SK-N-SH (cell line): ENCODE measurements at regions not wholly inside any gene's neighbourhood (a gene's known extent, or its start where the extent isn't known, plus 50 kb on each side); places are given as distances from the start of the nearest gene placed in this dataset.

ENCODE experiments used
- CTCF ChIA-PET: fragments of 300-600, 350-600 bp; formaldehyde crosslinking; extraction: SDS; loops from one replicate; lab custom pipeline; 2021; lab: Yijun Ruan, JAX
- POLR2A ChIA-PET: fragments of 350-600 bp; sonication (Branson Sonifier 250); formaldehyde crosslinking; extraction: SDS; loops from one replicate; lab custom pipeline; 2020; ENCODE audit warnings: antibody characterized with exemption, inconsistent platforms; lab: Yijun Ruan, JAX
- DNase-seq: peaks from one replicate; pipeline ENCODE4 v3.0.0; 2012
- H2AFZ ChIP-seq: fragments of 200-600 bp; sonication (generic); 2 replicates; pipeline ENCODE4 v1.8.1; 2016; ENCODE audit warnings: antibody characterized with exemption, mild to moderate bottlenecking, low read depth
- H3F3A ChIP-seq: fragments of 200-600 bp; sonication (generic); replicated peaks from 2 replicates; pipeline ENCODE3; 2016; ENCODE audit warnings: antibody characterized with exemption, mild to moderate bottlenecking; ENCODE audit not compliant: insufficient read depth
- H3K27ac ChIP-seq, 2 experiments: fragments of 200-500 bp in 1 of 2; fragments of 200-600 bp in 1 of 2; sonication (Bioruptor generic) in 1 of 2; sonication (generic), shearing (Covaris generic) in 1 of 2; 2 replicates each; pipeline versions ENCODE4 v1.5.1 to v1.6.1; 2014 to 2016; ENCODE audit warnings: low read depth in 2 of 2, inconsistent platforms in 1 of 2, low read length in 1 of 2, mild to moderate bottlenecking in 1 of 2, mixed read lengths in 1 of 2
- H3K27me3 ChIP-seq: fragments of 200-600 bp; sonication (generic), shearing (Covaris generic); 2 replicates; pipeline ENCODE4 v1.6.1; 2016; ENCODE audit warnings: mixed run types; ENCODE audit not compliant: insufficient read depth
- H3K36me3 ChIP-seq, 2 experiments: fragments of 200-500 bp in 1 of 2; fragments of 200-600 bp in 1 of 2; sonication (Bioruptor generic) in 1 of 2; sonication (generic) in 1 of 2; replicated peaks in 1 of 2; 2 replicates each; pipeline versions ENCODE3 to v1.5.1; 2014 to 2016; ENCODE audit warnings: low read length in 1 of 2, mild to moderate bottlenecking in 1 of 2; ENCODE audit not compliant: insufficient read depth in 2 of 2, control insufficient read depth in 1 of 2
- H3K4me1 ChIP-seq, 2 experiments: fragments of 200-500 bp in 1 of 2; fragments of 200-600 bp in 1 of 2; sonication (Bioruptor generic) in 1 of 2; sonication (generic), shearing (Covaris generic) in 1 of 2; 2 replicates each; pipeline versions ENCODE4 v1.5.1 to v1.6.1; 2014 to 2016; ENCODE audit warnings: low read depth in 1 of 2, low read length in 1 of 2, mixed run types in 1 of 2; ENCODE audit not compliant: insufficient read depth in 2 of 2, control insufficient read depth in 1 of 2
- H3K4me2 ChIP-seq: fragments of 200-600 bp; sonication (generic), shearing (Covaris generic); 2 replicates; pipeline ENCODE4 v1.6.1; 2017; ENCODE audit warnings: mixed run types
- H3K4me3 ChIP-seq, 2 experiments: fragments of 200-500 bp in 1 of 2; fragments of 200-600 bp in 1 of 2; sonication (Bioruptor generic) in 1 of 2; sonication (generic), shearing (Covaris generic) in 1 of 2; 2 replicates each; pipeline versions ENCODE4 v1.5.1 to v1.8.1; 2014 to 2016; ENCODE audit warnings: low read depth in 2 of 2, inconsistent platforms in 1 of 2, low read length in 1 of 2, mild to moderate bottlenecking in 1 of 2, mixed read lengths in 1 of 2, moderate library complexity in 1 of 2
- H3K79me2 ChIP-seq: fragments of 200-600 bp; sonication (generic); 2 replicates; pipeline ENCODE4 v1.8.1; 2017; ENCODE audit warnings: mild to moderate bottlenecking; ENCODE audit not compliant: insufficient read depth
- H3K9ac ChIP-seq: fragments of 200-600 bp; sonication (generic); 2 replicates; pipeline ENCODE4 v1.6.1; 2017; ENCODE audit warnings: mixed run types
- H3K9me2 ChIP-seq: fragments of 200-600 bp; sonication (generic); 2 replicates; pipeline ENCODE4 v1.6.1; 2017; ENCODE audit warnings: mixed run types
- H3K9me3 ChIP-seq: fragments of 200-600 bp; sonication (generic); 2 replicates; pipeline ENCODE4 v1.6.1; 2017; ENCODE audit warnings: mixed run types, mild to moderate bottlenecking, moderate library complexity
- H4K20me1 ChIP-seq: fragments of 200-600 bp; sonication (generic); 2 replicates; pipeline ENCODE4 v1.6.1; 2017; ENCODE audit warnings: mild to moderate bottlenecking, mixed run types; ENCODE audit not compliant: insufficient read depth
- CHD2 ChIP-seq: fragments of 150-350 bp; IDR thresholded peaks from 2 replicates; pipeline ENCODE4 v1.6.1; 2018; ENCODE audit warnings: low read length; ENCODE audit not compliant: partially characterized antibody
- EP300 ChIP-seq, 2 experiments: IDR thresholded peaks; 2 replicates each; pipeline versions ENCODE4 v1.4.0 to v1.6.1; 2012; ENCODE audit warnings: borderline replicate concordance in 1 of 2, low read depth in 1 of 2, low read length in 1 of 2
- FOSL2 ChIP-seq: IDR thresholded peaks from 2 replicates; pipeline ENCODE4 v1.4.0; 2012; ENCODE audit warnings: low read depth, mild to moderate bottlenecking, moderate library complexity, borderline replicate concordance
- FOXM1 ChIP-seq: IDR thresholded peaks from 2 replicates; pipeline ENCODE4 v1.4.0; 2012; ENCODE audit warnings: low read depth, mild to moderate bottlenecking
- GABPA ChIP-seq: IDR thresholded peaks from 2 replicates; pipeline ENCODE4 v1.4.0; 2012; ENCODE audit warnings: low read depth, mild to moderate bottlenecking
- GATA2 ChIP-seq: sonication (generic); formaldehyde crosslinking; IDR thresholded peaks from 2 replicates; pipeline ENCODE4 v1.5.0; 2020; ENCODE audit warnings: mild to moderate bottlenecking, missing genetic modification reagents
- JUND ChIP-seq: IDR thresholded peaks from 2 replicates; pipeline ENCODE4 v1.4.0; 2012
- NFIC ChIP-seq: IDR thresholded peaks from 2 replicates; pipeline ENCODE4 v1.4.0; 2012; ENCODE audit warnings: borderline replicate concordance
- NRF1 ChIP-seq: IDR thresholded peaks from 2 replicates; pipeline ENCODE4 v1.6.1; 2012; ENCODE audit warnings: low read depth, mild to moderate bottlenecking, low read length
- RFX5 ChIP-seq: IDR thresholded peaks from 2 replicates; pipeline ENCODE4 v1.6.1; 2012; ENCODE audit warnings: mild to moderate bottlenecking, improper control_type of control experiment, low read length
- SIN3A ChIP-seq: IDR thresholded peaks from 2 replicates; pipeline ENCODE4 v1.6.1; 2012; ENCODE audit warnings: low read depth, mild to moderate bottlenecking, low read length, moderate library complexity, borderline replicate concordance
- WGBS: methylation state at CpG from one replicate; pipeline ENCODE4 v1.1.6; 2017; ENCODE audit warnings: low lambda C conversion rate; 5-methylcytosine and 5-hydroxymethylcytosine counted together
- TF ChIP-seq, protein P1 (sequence below): IDR thresholded peaks from 2 replicates; pipeline ENCODE4 v1.4.0; 2012; ENCODE audit warnings: low read depth, borderline replicate concordance
- TF ChIP-seq, protein P2 (sequence below): fragments of 200-600 bp; sonication (generic); IDR thresholded peaks from 2 replicates; pipeline ENCODE4 v1.6.1; 2017; ENCODE audit warnings: antibody characterized with exemption, mild to moderate bottlenecking, moderate library complexity
- TF ChIP-seq, protein P3 (sequence below): IDR thresholded peaks from 2 replicates; pipeline ENCODE4 v1.4.0; 2012; ENCODE audit warnings: low read depth
- TF ChIP-seq, protein P4 (sequence below): fragments of 150-350 bp; IDR thresholded peaks from 2 replicates; pipeline ENCODE4 v1.6.1; 2017; ENCODE audit warnings: antibody characterized with exemption, low read length, low read depth, borderline replicate concordance
- TF ChIP-seq, protein P5 (sequence below): IDR thresholded peaks from 2 replicates; pipeline ENCODE4; 2012

DNA sequence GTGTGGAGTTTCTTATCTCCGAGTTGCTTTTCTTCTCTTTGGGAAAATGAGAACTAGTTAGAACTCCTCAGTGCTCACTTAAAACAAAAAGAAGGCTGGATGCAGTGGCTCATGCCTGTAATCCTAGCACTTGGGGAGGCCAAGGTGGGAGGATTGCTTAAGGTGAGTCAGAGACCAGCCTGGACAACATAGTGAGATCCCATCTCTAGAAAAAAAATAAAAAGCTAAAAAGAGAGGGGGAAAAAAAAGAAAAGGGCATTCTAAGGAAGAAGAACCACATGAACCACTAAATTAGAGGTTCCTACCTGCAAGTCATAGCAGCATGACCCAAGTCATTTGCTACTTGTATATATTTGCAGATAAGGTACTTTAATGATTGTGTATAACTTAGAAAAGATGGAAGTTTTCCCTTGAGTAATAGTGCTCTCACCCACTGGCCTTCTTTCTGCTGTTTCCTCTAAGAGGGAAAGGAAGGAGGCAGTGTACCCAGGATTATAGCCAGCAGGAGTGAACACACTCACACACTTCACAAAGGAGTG lies 87.8 kb downstream of the CCDC71L start:
- Histone ChIP-seq H3K4me1 (peaks cover 10 to 15% of the 10 kb centered on the region in 2 experiments; a peak in 3 of 4 replicates), H3K79me2 (no peaks in the 10 kb centered on the region), H3K36me3 (no peaks in the 10 kb centered on the region), H3K9me2 (no peaks in the 10 kb centered on the region), H2AFZ (no peak overlapping the region), H4K20me1 (no peaks in the 10 kb centered on the region), H3K27me3 (no peaks in the 10 kb centered on the region), H3F3A (no peaks in the 10 kb centered on the region), H3K27ac (no peak overlapping the region), H3K4me2 (no peak overlapping the region), H3K9ac (no peak overlapping the region), H3K4me3 (no peak overlapping the region), H3K9me3 (no peaks in the 10 kb centered on the region)
- 92% methylated on average over 1 of the region's 1 CpG for WGBS
- TF ChIP-seq, protein P1, sequence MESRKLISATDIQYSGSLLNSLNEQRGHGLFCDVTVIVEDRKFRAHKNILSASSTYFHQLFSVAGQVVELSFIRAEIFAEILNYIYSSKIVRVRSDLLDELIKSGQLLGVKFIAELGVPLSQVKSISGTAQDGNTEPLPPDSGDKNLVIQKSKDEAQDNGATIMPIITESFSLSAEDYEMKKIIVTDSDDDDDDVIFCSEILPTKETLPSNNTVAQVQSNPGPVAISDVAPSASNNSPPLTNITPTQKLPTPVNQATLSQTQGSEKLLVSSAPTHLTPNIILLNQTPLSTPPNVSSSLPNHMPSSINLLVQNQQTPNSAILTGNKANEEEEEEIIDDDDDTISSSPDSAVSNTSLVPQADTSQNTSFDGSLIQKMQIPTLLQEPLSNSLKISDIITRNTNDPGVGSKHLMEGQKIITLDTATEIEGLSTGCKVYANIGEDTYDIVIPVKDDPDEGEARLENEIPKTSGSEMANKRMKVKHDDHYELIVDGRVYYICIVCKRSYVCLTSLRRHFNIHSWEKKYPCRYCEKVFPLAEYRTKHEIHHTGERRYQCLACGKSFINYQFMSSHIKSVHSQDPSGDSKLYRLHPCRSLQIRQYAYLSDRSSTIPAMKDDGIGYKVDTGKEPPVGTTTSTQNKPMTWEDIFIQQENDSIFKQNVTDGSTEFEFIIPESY, result no peak
- TF ChIP-seq FOSL2 (no peak), NFIC (no peak)
- TF ChIP-seq, protein P2, sequence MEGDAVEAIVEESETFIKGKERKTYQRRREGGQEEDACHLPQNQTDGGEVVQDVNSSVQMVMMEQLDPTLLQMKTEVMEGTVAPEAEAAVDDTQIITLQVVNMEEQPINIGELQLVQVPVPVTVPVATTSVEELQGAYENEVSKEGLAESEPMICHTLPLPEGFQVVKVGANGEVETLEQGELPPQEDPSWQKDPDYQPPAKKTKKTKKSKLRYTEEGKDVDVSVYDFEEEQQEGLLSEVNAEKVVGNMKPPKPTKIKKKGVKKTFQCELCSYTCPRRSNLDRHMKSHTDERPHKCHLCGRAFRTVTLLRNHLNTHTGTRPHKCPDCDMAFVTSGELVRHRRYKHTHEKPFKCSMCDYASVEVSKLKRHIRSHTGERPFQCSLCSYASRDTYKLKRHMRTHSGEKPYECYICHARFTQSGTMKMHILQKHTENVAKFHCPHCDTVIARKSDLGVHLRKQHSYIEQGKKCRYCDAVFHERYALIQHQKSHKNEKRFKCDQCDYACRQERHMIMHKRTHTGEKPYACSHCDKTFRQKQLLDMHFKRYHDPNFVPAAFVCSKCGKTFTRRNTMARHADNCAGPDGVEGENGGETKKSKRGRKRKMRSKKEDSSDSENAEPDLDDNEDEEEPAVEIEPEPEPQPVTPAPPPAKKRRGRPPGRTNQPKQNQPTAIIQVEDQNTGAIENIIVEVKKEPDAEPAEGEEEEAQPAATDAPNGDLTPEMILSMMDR, result no peak
- CTCF ChIA-PET, result interaction anchor here (1.7 kb wide), 1 partner anchor 87 kb away, joined by 7 read pairs; the partner anchor contains the start of gene CCDC71L
- DNase-seq, result no peak
- POLR2A ChIA-PET, result no interaction called here

DNA sequence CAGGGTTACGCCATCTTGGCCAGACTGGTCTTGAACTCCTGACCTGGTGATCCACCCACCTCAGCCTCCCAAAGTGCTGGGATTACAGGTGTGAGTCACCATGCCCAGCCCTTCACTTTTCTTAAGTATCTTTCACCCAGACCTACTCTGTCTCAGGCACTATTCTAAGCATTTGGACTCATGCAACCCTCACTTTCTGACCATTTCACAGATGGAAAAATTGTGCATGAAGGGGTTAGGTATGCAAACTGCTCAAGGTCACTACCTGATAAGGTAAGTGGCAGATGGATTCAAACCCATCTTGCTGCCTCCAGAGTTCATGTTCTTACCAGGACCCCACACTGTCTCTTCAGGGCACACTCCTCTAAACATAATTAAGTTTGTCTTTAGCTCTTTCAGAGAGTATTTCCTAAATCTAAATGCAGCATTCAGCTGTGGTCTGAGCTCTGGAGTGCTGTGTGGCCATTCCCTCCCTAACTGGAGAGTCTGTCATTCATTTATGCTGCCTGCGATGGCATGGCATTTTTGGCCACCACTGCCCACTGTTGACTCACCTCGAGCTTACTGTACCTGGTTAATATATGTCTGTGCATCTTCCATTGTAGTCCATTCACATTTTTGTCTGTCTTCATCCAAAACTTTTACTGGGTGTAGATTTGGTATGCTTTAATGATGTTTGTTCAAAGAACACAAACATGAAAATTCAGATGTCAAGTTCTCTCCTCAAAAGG lies 88.4 kb downstream of the CCDC71L start:
- WGBS, result 88% methylated on average over 3 of the region's 3 CpGs
- CTCF ChIA-PET, result interaction anchor here (1.0 to 1.7 kb wide), 2 partner anchors 32 to 88 kb away, joined by 3 to 7 read pairs; partner anchors contain the start of gene CCDC71L
- H4K20me1 ChIP-seq, result no peaks in the 10 kb centered on the region
- H3K27me3 ChIP-seq, result no peaks in the 10 kb centered on the region
- H3K9me2 ChIP-seq, result no peaks in the 10 kb centered on the region
- H3K4me3 ChIP-seq, result no peak overlapping the region
- no peaks in the 10 kb centered on the region for H3F3A ChIP-seq
- no peaks in the 10 kb centered on the region for H3K79me2 ChIP-seq
- H3K9me3 ChIP-seq, result no peaks in the 10 kb centered on the region
- DNase-seq, result no peak
- H3K4me1 ChIP-seq, result peaks cover 10 to 22% of the 10 kb centered on the region in 2 experiments; a peak in 3 of 4 replicates
- no peak overlapping the region for H2AFZ ChIP-seq
- no peak for TF ChIP-seq EP300 (IDR thresholded peaks at IDR 0.05; ENCODE audit: borderline replicate concordance in 1 of 2, low read depth in 1 of 2, low read length in 1 of 2)
- no peak for TF ChIP-seq FOSL2
- no peak for TF ChIP-seq SIN3A
- TF ChIP-seq RFX5, result no peak
- no peak for TF ChIP-seq NFIC
- TF ChIP-seq GATA2 (CRISPR knock-in tag), result no peak
- TF ChIP-seq CHD2, result no peak
- TF ChIP-seq, protein P1, result no peak
- no peak for TF ChIP-seq NRF1
- TF ChIP-seq, protein P3, sequence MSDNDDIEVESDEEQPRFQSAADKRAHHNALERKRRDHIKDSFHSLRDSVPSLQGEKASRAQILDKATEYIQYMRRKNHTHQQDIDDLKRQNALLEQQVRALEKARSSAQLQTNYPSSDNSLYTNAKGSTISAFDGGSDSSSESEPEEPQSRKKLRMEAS, result no peak
- no peak for TF ChIP-seq FOXM1
- TF ChIP-seq JUND, result no peak
- TF ChIP-seq, protein P4, sequence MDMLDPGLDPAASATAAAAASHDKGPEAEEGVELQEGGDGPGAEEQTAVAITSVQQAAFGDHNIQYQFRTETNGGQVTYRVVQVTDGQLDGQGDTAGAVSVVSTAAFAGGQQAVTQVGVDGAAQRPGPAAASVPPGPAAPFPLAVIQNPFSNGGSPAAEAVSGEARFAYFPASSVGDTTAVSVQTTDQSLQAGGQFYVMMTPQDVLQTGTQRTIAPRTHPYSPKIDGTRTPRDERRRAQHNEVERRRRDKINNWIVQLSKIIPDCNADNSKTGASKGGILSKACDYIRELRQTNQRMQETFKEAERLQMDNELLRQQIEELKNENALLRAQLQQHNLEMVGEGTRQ, result no peak
- TF ChIP-seq, protein P5, sequence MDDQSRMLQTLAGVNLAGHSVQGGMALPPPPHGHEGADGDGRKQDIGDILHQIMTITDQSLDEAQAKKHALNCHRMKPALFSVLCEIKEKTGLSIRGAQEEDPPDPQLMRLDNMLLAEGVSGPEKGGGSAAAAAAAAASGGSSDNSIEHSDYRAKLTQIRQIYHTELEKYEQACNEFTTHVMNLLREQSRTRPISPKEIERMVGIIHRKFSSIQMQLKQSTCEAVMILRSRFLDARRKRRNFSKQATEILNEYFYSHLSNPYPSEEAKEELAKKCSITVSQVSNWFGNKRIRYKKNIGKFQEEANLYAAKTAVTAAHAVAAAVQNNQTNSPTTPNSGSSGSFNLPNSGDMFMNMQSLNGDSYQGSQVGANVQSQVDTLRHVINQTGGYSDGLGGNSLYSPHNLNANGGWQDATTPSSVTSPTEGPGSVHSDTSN, result no peak
- no peak for TF ChIP-seq GABPA
- H3K36me3 ChIP-seq, result no peaks in the 10 kb centered on the region
- POLR2A ChIA-PET, result no interaction called here
- no peak overlapping the region for H3K9ac ChIP-seq
- H3K4me2 ChIP-seq, result no peak overlapping the region
- no peak overlapping the region for H3K27ac ChIP-seq
